ENCODE measurements at regions not wholly inside any gene's neighbourhood (a gene's known extent, or its start where the extent isn't known, plus 50 kb on each side); places are given as distances from the start of the nearest gene placed in this dataset.

DNA sequence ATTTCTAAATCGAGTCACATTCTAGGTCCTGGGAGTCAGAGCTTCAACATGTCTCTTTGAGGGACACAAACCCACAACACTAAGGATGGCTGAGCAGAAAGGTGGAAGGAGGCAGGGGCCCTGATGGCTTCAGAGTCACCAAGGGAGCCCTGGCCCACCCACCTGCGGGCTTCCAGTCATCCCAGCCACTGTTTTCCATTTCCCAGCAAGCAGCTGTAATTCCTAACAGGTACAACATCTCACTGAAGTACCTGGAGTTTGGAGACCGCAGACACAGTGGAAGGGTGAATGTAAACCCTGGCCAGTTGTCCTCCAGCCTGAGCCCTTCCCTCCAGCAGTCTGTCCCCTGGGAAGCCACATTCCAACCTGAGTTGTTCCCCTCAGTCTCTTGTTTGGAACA lies 562.8 kb downstream of the TBC1D22A start:
- no peak for TF ChIP-seq SNAI2 (CRISPR knock-in tag; IDR thresholded peaks at IDR 0.05)
- TF ChIP-seq, protein P1, sequence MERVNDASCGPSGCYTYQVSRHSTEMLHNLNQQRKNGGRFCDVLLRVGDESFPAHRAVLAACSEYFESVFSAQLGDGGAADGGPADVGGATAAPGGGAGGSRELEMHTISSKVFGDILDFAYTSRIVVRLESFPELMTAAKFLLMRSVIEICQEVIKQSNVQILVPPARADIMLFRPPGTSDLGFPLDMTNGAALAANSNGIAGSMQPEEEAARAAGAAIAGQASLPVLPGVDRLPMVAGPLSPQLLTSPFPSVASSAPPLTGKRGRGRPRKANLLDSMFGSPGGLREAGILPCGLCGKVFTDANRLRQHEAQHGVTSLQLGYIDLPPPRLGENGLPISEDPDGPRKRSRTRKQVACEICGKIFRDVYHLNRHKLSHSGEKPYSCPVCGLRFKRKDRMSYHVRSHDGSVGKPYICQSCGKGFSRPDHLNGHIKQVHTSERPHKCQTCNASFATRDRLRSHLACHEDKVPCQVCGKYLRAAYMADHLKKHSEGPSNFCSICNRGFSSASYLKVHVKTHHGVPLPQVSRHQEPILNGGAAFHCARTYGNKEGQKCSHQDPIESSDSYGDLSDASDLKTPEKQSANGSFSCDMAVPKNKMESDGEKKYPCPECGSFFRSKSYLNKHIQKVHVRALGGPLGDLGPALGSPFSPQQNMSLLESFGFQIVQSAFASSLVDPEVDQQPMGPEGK (CRISPR knock-in tag; IDR thresholded peaks at IDR 0.05; ENCODE audit: borderline replicate concordance), result no peak
- no peak for TF ChIP-seq ZNF565 (CRISPR knock-in tag; conservative IDR thresholded peaks at IDR 0.05; ENCODE audit: low read depth)
- no peak for TF ChIP-seq ISL1 (CRISPR knock-in tag; IDR thresholded peaks at IDR 0.05)
- TF ChIP-seq CSDC2 (CRISPR knock-in tag; IDR thresholded peaks at IDR 0.05), result no peak
- TF ChIP-seq RARB (CRISPR knock-in tag; IDR thresholded peaks at IDR 0.05), result no peak
- TF ChIP-seq TOX (CRISPR knock-in tag; IDR thresholded peaks at IDR 0.05; ENCODE audit: borderline replicate concordance), result no peak
- no peak for TF ChIP-seq PPARA (CRISPR knock-in tag; IDR thresholded peaks at IDR 0.05; ENCODE audit: borderline replicate concordance)
- no peak for TF ChIP-seq ZNF70 (CRISPR knock-in tag; IDR thresholded peaks at IDR 0.05)
- TF ChIP-seq, protein P2, sequence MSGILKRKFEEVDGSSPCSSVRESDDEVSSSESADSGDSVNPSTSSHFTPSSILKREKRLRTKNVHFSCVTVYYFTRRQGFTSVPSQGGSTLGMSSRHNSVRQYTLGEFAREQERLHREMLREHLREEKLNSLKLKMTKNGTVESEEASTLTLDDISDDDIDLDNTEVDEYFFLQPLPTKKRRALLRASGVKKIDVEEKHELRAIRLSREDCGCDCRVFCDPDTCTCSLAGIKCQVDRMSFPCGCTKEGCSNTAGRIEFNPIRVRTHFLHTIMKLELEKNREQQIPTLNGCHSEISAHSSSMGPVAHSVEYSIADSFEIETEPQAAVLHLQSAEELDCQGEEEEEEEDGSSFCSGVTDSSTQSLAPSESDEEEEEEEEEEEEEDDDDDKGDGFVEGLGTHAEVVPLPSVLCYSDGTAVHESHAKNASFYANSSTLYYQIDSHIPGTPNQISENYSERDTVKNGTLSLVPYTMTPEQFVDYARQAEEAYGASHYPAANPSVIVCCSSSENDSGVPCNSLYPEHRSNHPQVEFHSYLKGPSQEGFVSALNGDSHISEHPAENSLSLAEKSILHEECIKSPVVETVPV (CRISPR knock-in tag; IDR thresholded peaks at IDR 0.05), result no peak

Measured in SK-N-SH treated with all-trans-retinoic acid at 6 μM for 48 hours (cell line).